ENCODE measurements at regions not wholly inside any gene's neighbourhood (a gene's known extent, or its start where the extent isn't known, plus 50 kb on each side); places are given as distances from the start of the nearest gene placed in this dataset.

DNA sequence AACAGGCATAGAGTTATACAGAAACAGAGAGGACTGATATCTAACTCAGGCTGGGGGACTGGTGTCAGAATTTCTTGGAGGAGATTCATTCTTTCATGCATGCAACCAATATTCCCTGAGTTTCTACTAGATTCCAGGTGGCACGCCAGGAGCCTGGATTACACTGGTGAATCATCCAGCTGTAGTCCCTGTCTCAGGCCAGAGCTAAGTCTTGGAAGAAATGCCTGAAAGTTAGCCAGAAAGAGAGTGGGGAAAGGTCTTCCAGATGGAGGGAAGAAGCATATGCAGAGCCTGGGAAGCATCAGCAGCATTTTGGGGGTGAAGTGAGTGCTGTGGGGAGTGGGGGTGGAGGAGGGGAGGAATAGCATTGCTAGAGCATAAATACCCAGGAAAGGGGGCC, 239.1 kb downstream of the OMA1 start:
- TF ChIP-seq, protein P1, sequence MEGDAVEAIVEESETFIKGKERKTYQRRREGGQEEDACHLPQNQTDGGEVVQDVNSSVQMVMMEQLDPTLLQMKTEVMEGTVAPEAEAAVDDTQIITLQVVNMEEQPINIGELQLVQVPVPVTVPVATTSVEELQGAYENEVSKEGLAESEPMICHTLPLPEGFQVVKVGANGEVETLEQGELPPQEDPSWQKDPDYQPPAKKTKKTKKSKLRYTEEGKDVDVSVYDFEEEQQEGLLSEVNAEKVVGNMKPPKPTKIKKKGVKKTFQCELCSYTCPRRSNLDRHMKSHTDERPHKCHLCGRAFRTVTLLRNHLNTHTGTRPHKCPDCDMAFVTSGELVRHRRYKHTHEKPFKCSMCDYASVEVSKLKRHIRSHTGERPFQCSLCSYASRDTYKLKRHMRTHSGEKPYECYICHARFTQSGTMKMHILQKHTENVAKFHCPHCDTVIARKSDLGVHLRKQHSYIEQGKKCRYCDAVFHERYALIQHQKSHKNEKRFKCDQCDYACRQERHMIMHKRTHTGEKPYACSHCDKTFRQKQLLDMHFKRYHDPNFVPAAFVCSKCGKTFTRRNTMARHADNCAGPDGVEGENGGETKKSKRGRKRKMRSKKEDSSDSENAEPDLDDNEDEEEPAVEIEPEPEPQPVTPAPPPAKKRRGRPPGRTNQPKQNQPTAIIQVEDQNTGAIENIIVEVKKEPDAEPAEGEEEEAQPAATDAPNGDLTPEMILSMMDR (conservative IDR thresholded peaks at IDR 0.05; ENCODE audit: low read length) = no peak
- peak; percentile 6 for DNase-seq (ENCODE audit: low read depth)
- H3K4me3 ChIP-seq (ENCODE audit: low read length) = no peak overlapping the region

DNA sequence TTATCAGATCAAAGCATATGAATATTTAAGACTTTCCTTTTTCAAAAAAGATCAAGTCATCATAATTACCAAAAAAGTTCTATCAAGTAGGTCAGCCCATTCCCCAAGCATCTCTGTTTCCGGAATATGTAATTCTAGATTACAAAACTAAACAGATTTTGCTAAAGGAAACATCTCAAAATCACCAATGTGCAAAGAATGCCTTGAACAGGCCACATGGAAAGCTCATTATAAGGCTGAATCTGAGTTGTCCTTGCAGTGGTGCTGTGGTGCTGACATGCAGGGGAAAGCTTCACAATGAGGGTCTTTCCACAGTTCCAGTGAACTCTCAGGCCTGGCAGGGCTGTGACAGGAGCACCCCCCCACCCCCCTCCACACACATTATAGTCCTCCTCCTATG, 240.9 kb downstream of the OMA1 start:
- no peak for DNase-seq (ENCODE audit: low read depth)
- TF ChIP-seq, protein P1 (conservative IDR thresholded peaks at IDR 0.05; ENCODE audit: low read length) = no peak
- H3K4me3 ChIP-seq (ENCODE audit: low read length) = no peak overlapping the region

DNA sequence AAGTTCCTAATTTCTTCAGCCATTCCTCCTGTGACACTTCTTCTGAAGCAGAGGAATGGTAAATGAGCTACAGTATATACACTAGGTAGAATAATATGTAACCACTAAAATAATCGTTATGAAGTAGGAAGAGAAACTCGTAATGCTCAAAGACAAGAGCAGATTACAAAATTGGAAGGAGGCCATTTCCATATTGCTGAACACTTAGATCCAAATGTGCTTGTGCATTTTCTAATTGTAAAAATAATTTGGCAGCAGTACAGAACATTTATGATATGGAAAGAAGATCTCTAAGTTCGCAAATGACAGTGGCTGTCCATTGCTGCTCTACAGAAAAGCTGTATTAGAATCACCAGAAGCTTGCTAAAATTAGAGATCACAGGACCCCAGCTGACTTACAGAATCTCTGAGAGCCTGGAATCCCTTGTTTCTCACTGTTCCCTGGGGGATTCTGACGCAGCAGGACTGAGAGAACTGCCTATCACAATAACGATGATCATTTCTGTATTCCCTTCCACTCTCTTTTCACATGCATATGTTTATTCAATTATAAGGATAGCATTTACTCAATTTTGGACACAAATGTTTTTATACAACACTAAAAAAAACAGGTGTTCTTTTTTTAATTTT, 242.1 kb downstream of the OMA1 start:
- no peak for DNase-seq (ENCODE audit: low read depth)
- TF ChIP-seq, protein P1 (conservative IDR thresholded peaks at IDR 0.05; ENCODE audit: low read length) = no peak
- no peak overlapping the region for H3K4me3 ChIP-seq (ENCODE audit: low read length)

DNA sequence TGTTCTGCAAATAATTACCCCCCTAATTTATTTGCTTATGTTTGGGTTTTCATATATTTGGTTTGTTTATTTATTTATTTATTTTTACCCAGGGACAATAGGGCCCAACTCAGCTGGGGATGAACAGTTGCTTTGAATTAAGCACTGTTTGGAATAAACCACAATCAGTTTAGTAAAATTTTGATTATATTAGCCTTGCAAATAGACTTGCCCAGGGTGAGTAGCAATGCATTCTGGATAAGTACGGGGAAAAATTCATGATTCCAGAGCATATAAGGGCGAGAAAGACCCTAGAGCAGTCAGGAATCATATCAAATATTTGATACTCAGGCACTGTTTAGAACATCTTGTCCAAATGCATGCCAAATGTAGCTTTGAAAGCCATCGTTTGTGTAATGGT, 242.7 kb downstream of the OMA1 start:
- no peak overlapping the region for H3K4me3 ChIP-seq (ENCODE audit: low read length)
- no peak for DNase-seq (ENCODE audit: low read depth)
- TF ChIP-seq, protein P1 (conservative IDR thresholded peaks at IDR 0.05; ENCODE audit: low read length) = no peak

DNA sequence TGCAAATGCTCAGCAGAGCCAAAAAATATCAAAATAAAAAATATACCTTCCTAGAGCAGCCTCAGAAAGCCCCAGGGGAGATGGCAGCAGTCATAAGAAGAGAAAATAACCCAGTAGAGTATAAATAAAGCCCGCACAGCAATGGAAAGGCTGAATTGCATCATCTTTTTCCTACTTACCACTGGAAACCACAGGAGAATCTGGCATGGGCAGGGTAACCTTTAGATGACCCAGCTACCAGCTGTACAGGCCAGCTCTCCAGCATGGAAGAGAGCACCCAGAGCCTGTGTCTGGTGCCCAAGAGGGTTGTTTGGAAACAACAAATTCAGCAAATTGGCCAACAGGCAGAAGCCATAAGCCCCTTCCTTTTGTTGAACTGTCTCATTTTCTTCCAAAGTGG, 253.1 kb downstream of the OMA1 start:
- DNase-seq (ENCODE audit: low read depth) = peak; percentile 50
- TF ChIP-seq, protein P1 (conservative IDR thresholded peaks at IDR 0.05; ENCODE audit: low read length) = no peak

DNA sequence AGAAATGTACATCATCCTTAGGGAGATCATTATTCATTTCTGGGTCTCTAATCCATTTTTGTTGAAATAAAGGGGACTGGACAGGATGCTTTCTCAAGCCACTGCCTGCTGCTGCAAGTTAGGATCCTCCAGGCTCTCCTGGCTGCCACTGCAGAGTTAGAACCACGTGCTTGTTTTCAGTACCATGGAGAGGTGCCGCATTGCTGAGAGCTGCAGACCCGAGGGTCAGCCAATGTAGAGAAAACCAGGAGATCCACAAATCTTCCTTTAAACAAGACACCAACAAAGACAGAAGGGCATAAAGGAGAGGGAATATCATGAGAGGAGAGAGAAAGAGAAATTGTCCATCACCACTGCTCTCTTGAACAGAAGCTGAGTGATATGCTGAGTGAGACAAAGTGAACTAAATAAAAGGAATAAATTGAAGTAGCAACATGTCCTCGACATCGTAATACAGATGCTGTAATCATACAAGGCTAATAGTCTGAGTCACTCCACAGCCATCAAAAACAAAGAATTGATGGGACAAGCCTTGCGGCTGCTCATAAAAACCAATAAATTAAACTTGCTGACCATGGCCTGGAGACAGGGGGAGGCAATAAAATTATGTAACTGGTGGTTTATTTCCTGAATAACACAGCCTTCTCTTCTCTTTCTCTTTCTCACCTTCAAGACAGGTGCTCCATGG, 255.7 kb downstream of the OMA1 start:
- no peak overlapping the region for H3K4me3 ChIP-seq (ENCODE audit: low read length)
- DNase-seq (ENCODE audit: low read depth) = peak; percentile 23
- TF ChIP-seq, protein P1 (conservative IDR thresholded peaks at IDR 0.05; ENCODE audit: low read length) = no peak

More for the DNA sequence above, 253.1 kb downstream of the OMA1 start:
- H3K4me3 ChIP-seq (ENCODE audit: low read length) = no peak overlapping the region

DNA sequence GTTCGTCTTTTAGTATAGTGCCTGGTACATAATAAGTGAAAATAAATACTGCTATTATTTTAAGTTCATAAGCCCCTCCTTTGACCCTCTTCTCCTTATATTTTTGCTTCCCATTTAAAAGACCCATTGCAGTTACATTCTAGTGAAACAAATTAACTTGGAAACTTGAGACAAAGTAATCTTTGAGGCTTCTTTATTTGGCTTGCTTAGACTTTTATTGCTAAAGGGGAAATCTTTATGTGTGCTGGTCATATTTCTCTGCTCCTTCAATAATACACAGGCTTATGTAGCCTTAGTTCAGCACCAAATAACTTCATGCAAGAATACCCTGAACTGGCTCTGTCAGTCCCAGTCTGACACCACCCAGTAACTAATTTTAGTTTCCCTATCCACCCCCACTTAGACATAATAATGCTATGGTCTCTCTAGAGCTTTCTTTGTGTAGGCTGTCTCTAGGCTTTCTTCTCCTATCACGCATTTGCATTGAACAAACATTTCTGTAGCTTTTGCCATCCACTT, 257.8 kb downstream of the OMA1 start:
- no peak for DNase-seq (ENCODE audit: low read depth)
- TF ChIP-seq, protein P1 (conservative IDR thresholded peaks at IDR 0.05; ENCODE audit: low read length) = no peak
- H3K4me3 ChIP-seq (ENCODE audit: low read length) = no peak overlapping the region
